ENCODE measurements at regions not wholly inside any gene's neighbourhood (a gene's known extent, or its start where the extent isn't known, plus 50 kb on each side); places are given as distances from the start of the nearest gene placed in this dataset.

GRCh38 chr4:95627709-95628108 lies 78.9 kb upstream of the UNC5C start:
- no peak for DNase-seq
- no peaks in the 10 kb centered on the region for H3K9me3 ChIP-seq
- intact Hi-C loops (cut with DNase I; ENCODE audit: low total_unique reads) = no loop called here
- H3K27ac ChIP-seq = no peak overlapping the region
- H3K27me3 ChIP-seq = no peaks in the 10 kb centered on the region
- H3K36me3 ChIP-seq = no peaks in the 10 kb centered on the region
- TF ChIP-seq, protein P1, sequence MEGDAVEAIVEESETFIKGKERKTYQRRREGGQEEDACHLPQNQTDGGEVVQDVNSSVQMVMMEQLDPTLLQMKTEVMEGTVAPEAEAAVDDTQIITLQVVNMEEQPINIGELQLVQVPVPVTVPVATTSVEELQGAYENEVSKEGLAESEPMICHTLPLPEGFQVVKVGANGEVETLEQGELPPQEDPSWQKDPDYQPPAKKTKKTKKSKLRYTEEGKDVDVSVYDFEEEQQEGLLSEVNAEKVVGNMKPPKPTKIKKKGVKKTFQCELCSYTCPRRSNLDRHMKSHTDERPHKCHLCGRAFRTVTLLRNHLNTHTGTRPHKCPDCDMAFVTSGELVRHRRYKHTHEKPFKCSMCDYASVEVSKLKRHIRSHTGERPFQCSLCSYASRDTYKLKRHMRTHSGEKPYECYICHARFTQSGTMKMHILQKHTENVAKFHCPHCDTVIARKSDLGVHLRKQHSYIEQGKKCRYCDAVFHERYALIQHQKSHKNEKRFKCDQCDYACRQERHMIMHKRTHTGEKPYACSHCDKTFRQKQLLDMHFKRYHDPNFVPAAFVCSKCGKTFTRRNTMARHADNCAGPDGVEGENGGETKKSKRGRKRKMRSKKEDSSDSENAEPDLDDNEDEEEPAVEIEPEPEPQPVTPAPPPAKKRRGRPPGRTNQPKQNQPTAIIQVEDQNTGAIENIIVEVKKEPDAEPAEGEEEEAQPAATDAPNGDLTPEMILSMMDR (IDR thresholded peaks at IDR 0.05) = no peak
- TF ChIP-seq POLR2AphosphoS5 (IDR thresholded peaks at IDR 0.05) (no peak), EP300 (IDR thresholded peaks at IDR 0.05) (no peak), POLR2A (IDR thresholded peaks at IDR 0.05) (no peak)
- H3K4me3 ChIP-seq = no peak overlapping the region
- H3K4me1 ChIP-seq = no peaks in the 10 kb centered on the region
- 66 to 91% (median 74%) methylated on average over 1 of the region's 1 CpG for WGBS, 5 donors

DNA sequence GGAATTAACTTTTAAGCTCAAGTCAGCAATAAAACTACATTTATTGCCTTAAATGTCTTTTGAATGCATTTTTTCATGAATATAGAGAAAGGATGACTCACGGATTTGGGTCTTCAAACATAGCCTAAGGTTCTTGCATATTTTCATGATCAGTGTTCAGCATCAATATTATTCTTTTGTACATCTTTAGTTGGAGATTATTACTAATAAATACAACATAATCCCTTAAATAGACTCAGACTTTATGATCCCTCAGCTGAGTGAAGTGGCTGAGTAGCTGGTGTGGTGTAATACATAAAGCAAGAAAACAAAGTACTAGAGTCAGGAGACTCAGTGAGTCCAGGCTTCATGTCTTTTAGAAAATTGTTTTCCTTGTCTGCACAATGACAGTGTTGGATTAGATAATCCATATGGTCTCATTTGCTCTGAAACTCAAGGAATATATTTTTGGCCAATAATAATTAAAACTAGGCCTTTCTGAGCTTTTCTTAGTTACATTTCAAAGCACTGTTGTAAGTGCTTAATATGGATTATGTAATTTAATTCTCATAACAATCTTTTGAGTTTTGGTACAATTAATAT lies 78.3 kb upstream of the UNC5C start:
- TF ChIP-seq POLR2AphosphoS5 (IDR thresholded peaks at IDR 0.05) = no peak
- no peak for TF ChIP-seq EP300 (IDR thresholded peaks at IDR 0.05)
- TF ChIP-seq, protein P1 (IDR thresholded peaks at IDR 0.05) = no peak
- TF ChIP-seq POLR2A (IDR thresholded peaks at IDR 0.05) = no peak

GRCh38 chr4:95625020-95625419 lies 76.2 kb upstream of the UNC5C start:
- Histone ChIP-seq H3K9me3 (no peaks in the 10 kb centered on the region), H3K27ac (no peak overlapping the region), H3K4me1 (no peaks in the 10 kb centered on the region), H3K4me3 (no peak overlapping the region), H3K36me3 (no peaks in the 10 kb centered on the region), H3K27me3 (no peaks in the 10 kb centered on the region)
- TF ChIP-seq EP300 (IDR thresholded peaks at IDR 0.05) (no peak), POLR2AphosphoS5 (IDR thresholded peaks at IDR 0.05) (no peak)
- TF ChIP-seq, protein P1 (IDR thresholded peaks at IDR 0.05) = no peak
- DNase-seq = peak in 1 of 2 donors; percentile 29
- intact Hi-C loops (cut with DNase I; ENCODE audit: low total_unique reads) = no loop called here

More for the DNA sequence above, 78.3 kb upstream of the UNC5C start:
- H3K27ac ChIP-seq = no peak overlapping the region
- no peak for DNase-seq
- intact Hi-C loops (cut with DNase I; ENCODE audit: low total_unique reads) = no loop called here
- no peaks in the 10 kb centered on the region for H3K9me3 ChIP-seq
- no peaks in the 10 kb centered on the region for H3K4me1 ChIP-seq
- no peak overlapping the region for H3K4me3 ChIP-seq
- no peaks in the 10 kb centered on the region for H3K36me3 ChIP-seq
- H3K27me3 ChIP-seq = no peaks in the 10 kb centered on the region
- whole genome bisulfite sequencing, 5 donors = 69 to 91% (median 85%) methylated on average over 1 of the region's 1 CpG

GRCh38 chr4:95619525-95620443 lies 71.0 kb upstream of the UNC5C start:
- TF ChIP-seq POLR2A (IDR thresholded peaks at IDR 0.05) (no peak), POLR2AphosphoS5 (IDR thresholded peaks at IDR 0.05) (no peak), EP300 (IDR thresholded peaks at IDR 0.05) (no peak)
- TF ChIP-seq, protein P1 (IDR thresholded peaks at IDR 0.05) = no peak
- no peaks in the 10 kb centered on the region for H3K27me3 ChIP-seq
- intact Hi-C loops (cut with DNase I; ENCODE audit: low total_unique reads) = no loop called here
- H3K36me3 ChIP-seq = no peaks in the 10 kb centered on the region
- peaks cover 0 to 3% (median 0%) of the 10 kb centered on the region in 4 donors for H3K9me3 ChIP-seq
- no peaks in the 10 kb centered on the region for H3K4me1 ChIP-seq
- WGBS, 5 donors = 73 to 89% (median 86%) methylated on average over 9 of the region's 9 CpGs
- no peak for DNase-seq
- H3K4me3 ChIP-seq = no peak overlapping the region
- no peak overlapping the region for H3K27ac ChIP-seq

All from stomach (tissue), 8 donors.